ENCODE measurements at regions not wholly inside any gene's neighbourhood (a gene's known extent, or its start where the extent isn't known, plus 50 kb on each side); places are given as distances from the start of the nearest gene placed in this dataset.

- no peak for DNase-seq (ENCODE audit: low spot score)
- H3K4me1 Mint-ChIP-seq (ENCODE audit: low read depth): no peaks in the 10 kb centered on the region
- H3K36me3 Mint-ChIP-seq (ENCODE audit: low read depth): no peaks in the 10 kb centered on the region
- no peaks in the 10 kb centered on the region for H3K27me3 Mint-ChIP-seq (ENCODE audit: low read depth)
- no peaks in the 10 kb centered on the region for H3K9me3 Mint-ChIP-seq
- H3K27ac Mint-ChIP-seq: no peak overlapping the region
- intact Hi-C loops (cut with micrococcal nuclease): no loop called here
- H3K4me3 Mint-ChIP-seq (ENCODE audit: low read depth): no peak overlapping the region
Observed at GRCh38 chr3:110261141-110261540, 810.5 kb upstream of the NECTIN3 start.

GRCh38 chr3:110262896-110263295 is 808.7 kb upstream of the NECTIN3 start:
- H3K27me3 Mint-ChIP-seq (ENCODE audit: low read depth): no peaks in the 10 kb centered on the region
- H3K4me1 Mint-ChIP-seq (ENCODE audit: low read depth): no peaks in the 10 kb centered on the region
- H3K36me3 Mint-ChIP-seq (ENCODE audit: low read depth): no peaks in the 10 kb centered on the region
- no peak overlapping the region for H3K27ac Mint-ChIP-seq
- H3K9me3 Mint-ChIP-seq: no peaks in the 10 kb centered on the region
- no peak for DNase-seq (ENCODE audit: low spot score)
- intact Hi-C loops (cut with micrococcal nuclease): no loop called here
- no peak overlapping the region for H3K4me3 Mint-ChIP-seq (ENCODE audit: low read depth)

GRCh38 chr3:110265302-110265701 is 806.3 kb upstream of the NECTIN3 start:
- DNase-seq (ENCODE audit: low spot score): no peak
- intact Hi-C loops (cut with micrococcal nuclease): no loop called here
- no peaks in the 10 kb centered on the region for H3K36me3 Mint-ChIP-seq (ENCODE audit: low read depth)

GRCh38 chr3:110267304-110267845 is 804.2 kb upstream of the NECTIN3 start:
- Mint-ChIP-seq H3K36me3 (ENCODE audit: low read depth) (no peaks in the 10 kb centered on the region), H3K27ac (no peak overlapping the region), H3K4me3 (ENCODE audit: low read depth) (no peak overlapping the region), H3K9me3 (no peaks in the 10 kb centered on the region), H3K27me3 (ENCODE audit: low read depth) (no peaks in the 10 kb centered on the region), H3K4me1 (ENCODE audit: low read depth) (no peaks in the 10 kb centered on the region)
- no peak for DNase-seq (ENCODE audit: low spot score)
- intact Hi-C loops (cut with micrococcal nuclease): no loop called here

More at GRCh38 chr3:110265302-110265701, 806.3 kb upstream of the NECTIN3 start:
- H3K4me3 Mint-ChIP-seq (ENCODE audit: low read depth): no peak overlapping the region
- no peaks in the 10 kb centered on the region for H3K27me3 Mint-ChIP-seq (ENCODE audit: low read depth)
- no peaks in the 10 kb centered on the region for H3K4me1 Mint-ChIP-seq (ENCODE audit: low read depth)
- no peaks in the 10 kb centered on the region for H3K9me3 Mint-ChIP-seq
- no peak overlapping the region for H3K27ac Mint-ChIP-seq

GRCh38 chr3:110272525-110272924 is 799.1 kb upstream of the NECTIN3 start:
- Mint-ChIP-seq H3K36me3 (ENCODE audit: low read depth) (no peaks in the 10 kb centered on the region), H3K27ac (no peak overlapping the region)
- intact Hi-C loops (cut with micrococcal nuclease): no loop called here

GRCh38 chr3:110291886-110292501 is 779.6 kb upstream of the NECTIN3 start:
- H3K9me3 Mint-ChIP-seq: peaks cover 13% of the 10 kb centered on the region
- intact Hi-C loops (cut with micrococcal nuclease): no loop called here

More at GRCh38 chr3:110272525-110272924, 799.1 kb upstream of the NECTIN3 start:
- DNase-seq (ENCODE audit: low spot score): no peak
- no peaks in the 10 kb centered on the region for H3K4me1 Mint-ChIP-seq (ENCODE audit: low read depth)
- no peaks in the 10 kb centered on the region for H3K27me3 Mint-ChIP-seq (ENCODE audit: low read depth)
- no peak overlapping the region for H3K4me3 Mint-ChIP-seq (ENCODE audit: low read depth)
- H3K9me3 Mint-ChIP-seq: no peaks in the 10 kb centered on the region

GRCh38 chr3:110293660-110294059 is 778.0 kb upstream of the NECTIN3 start:
- Mint-ChIP-seq H3K27ac (no peak overlapping the region), H3K4me1 (ENCODE audit: low read depth) (no peaks in the 10 kb centered on the region), H3K9me3 (peaks cover 13% of the 10 kb centered on the region), H3K27me3 (ENCODE audit: low read depth) (no peaks in the 10 kb centered on the region), H3K36me3 (ENCODE audit: low read depth) (no peaks in the 10 kb centered on the region), H3K4me3 (ENCODE audit: low read depth) (no peak overlapping the region)
- intact Hi-C loops (cut with micrococcal nuclease): no loop called here
- no peak for DNase-seq (ENCODE audit: low spot score)

More at GRCh38 chr3:110291886-110292501, 779.6 kb upstream of the NECTIN3 start:
- no peak overlapping the region for H3K27ac Mint-ChIP-seq
- DNase-seq (ENCODE audit: low spot score): no peak
- H3K27me3 Mint-ChIP-seq (ENCODE audit: low read depth): no peaks in the 10 kb centered on the region
- no peak overlapping the region for H3K4me3 Mint-ChIP-seq (ENCODE audit: low read depth)
- no peaks in the 10 kb centered on the region for H3K4me1 Mint-ChIP-seq (ENCODE audit: low read depth)
- no peaks in the 10 kb centered on the region for H3K36me3 Mint-ChIP-seq (ENCODE audit: low read depth)

GRCh38 chr3:110296885-110297284 is 774.7 kb upstream of the NECTIN3 start:
- Mint-ChIP-seq H3K36me3 (ENCODE audit: low read depth) (no peaks in the 10 kb centered on the region), H3K27ac (no peak overlapping the region), H3K9me3 (peaks cover 13% of the 10 kb centered on the region), H3K4me3 (ENCODE audit: low read depth) (no peak overlapping the region), H3K27me3 (ENCODE audit: low read depth) (no peaks in the 10 kb centered on the region), H3K4me1 (ENCODE audit: low read depth) (no peaks in the 10 kb centered on the region)
- DNase-seq (ENCODE audit: low spot score): no peak
- intact Hi-C loops (cut with micrococcal nuclease): no loop called here

GRCh38 chr3:110301781-110302180 is 769.8 kb upstream of the NECTIN3 start:
- H3K27ac Mint-ChIP-seq: no peak overlapping the region
- H3K4me3 Mint-ChIP-seq (ENCODE audit: low read depth): no peak overlapping the region
- H3K4me1 Mint-ChIP-seq (ENCODE audit: low read depth): no peaks in the 10 kb centered on the region
- no peaks in the 10 kb centered on the region for H3K36me3 Mint-ChIP-seq (ENCODE audit: low read depth)
- no peaks in the 10 kb centered on the region for H3K27me3 Mint-ChIP-seq (ENCODE audit: low read depth)
- no peaks in the 10 kb centered on the region for H3K9me3 Mint-ChIP-seq
- no peak for DNase-seq (ENCODE audit: low spot score)
- intact Hi-C loops (cut with micrococcal nuclease): no loop called here

- no peaks in the 10 kb centered on the region for H3K27me3 Mint-ChIP-seq (ENCODE audit: low read depth)
- intact Hi-C loops (cut with micrococcal nuclease): no loop called here
- H3K9me3 Mint-ChIP-seq: no peaks in the 10 kb centered on the region
- DNase-seq (ENCODE audit: low spot score): no peak
- no peaks in the 10 kb centered on the region for H3K4me1 Mint-ChIP-seq (ENCODE audit: low read depth)
- H3K4me3 Mint-ChIP-seq (ENCODE audit: low read depth): no peak overlapping the region
- no peak overlapping the region for H3K27ac Mint-ChIP-seq
- H3K36me3 Mint-ChIP-seq (ENCODE audit: low read depth): no peaks in the 10 kb centered on the region
Observed at GRCh38 chr3:110307065-110307809, 764.4 kb upstream of the NECTIN3 start.

- Mint-ChIP-seq H3K4me1 (ENCODE audit: low read depth) (no peaks in the 10 kb centered on the region), H3K36me3 (ENCODE audit: low read depth) (no peaks in the 10 kb centered on the region), H3K27me3 (ENCODE audit: low read depth) (no peaks in the 10 kb centered on the region), H3K9me3 (no peaks in the 10 kb centered on the region), H3K4me3 (ENCODE audit: low read depth) (no peak overlapping the region), H3K27ac (no peak overlapping the region)
- intact Hi-C loops (cut with micrococcal nuclease): no loop called here
- DNase-seq (ENCODE audit: low spot score): no peak
Observed at GRCh38 chr3:110311541-110311940, 760.1 kb upstream of the NECTIN3 start.

GRCh38 chr3:110314512-110315114 is 757.0 kb upstream of the NECTIN3 start:
- no peaks in the 10 kb centered on the region for H3K4me1 Mint-ChIP-seq (ENCODE audit: low read depth)
- intact Hi-C loops (cut with micrococcal nuclease): loop anchor here (2.0 kb wide), 2 partner anchors 584 to 782 kb away; no protein-coding TSS in a partner anchor
- DNase-seq (ENCODE audit: low spot score): peak; percentile 18
- H3K36me3 Mint-ChIP-seq (ENCODE audit: low read depth): no peaks in the 10 kb centered on the region
- no peak overlapping the region for H3K4me3 Mint-ChIP-seq (ENCODE audit: low read depth)
- H3K9me3 Mint-ChIP-seq: no peaks in the 10 kb centered on the region
- no peaks in the 10 kb centered on the region for H3K27me3 Mint-ChIP-seq (ENCODE audit: low read depth)
- no peak overlapping the region for H3K27ac Mint-ChIP-seq

- no peaks in the 10 kb centered on the region for H3K9me3 Mint-ChIP-seq
- no peaks in the 10 kb centered on the region for H3K36me3 Mint-ChIP-seq (ENCODE audit: low read depth)
- no peak for DNase-seq (ENCODE audit: low spot score)
- no peaks in the 10 kb centered on the region for H3K4me1 Mint-ChIP-seq (ENCODE audit: low read depth)
- no peak overlapping the region for H3K27ac Mint-ChIP-seq
- no peak overlapping the region for H3K4me3 Mint-ChIP-seq (ENCODE audit: low read depth)
- intact Hi-C loops (cut with micrococcal nuclease): no loop called here
- no peaks in the 10 kb centered on the region for H3K27me3 Mint-ChIP-seq (ENCODE audit: low read depth)
Observed at GRCh38 chr3:110318108-110318507, 753.5 kb upstream of the NECTIN3 start.
